Neural progenitor cell (in vitro differentiated cells): ENCODE measurements at regions not wholly inside any gene's neighbourhood (a gene's known extent, or its start where the extent isn't known, plus 50 kb on each side); places are given as distances from the start of the nearest gene placed in this dataset.

Experiments
- DNase-seq: peaks from one replicate; pipeline ENCODE4 v3.0.0-alpha.2; 2016; ENCODE audit warnings: low spot score
- H2AFZ ChIP-seq: fragments of 200-600 bp; sonication (generic); replicated peaks from 2 replicates; pipeline ENCODE4 v1.6.1; 2016; ENCODE audit warnings: antibody characterized with exemption
- H3F3A ChIP-seq: fragments of 200-600 bp; sonication (generic); 2 replicates; pipeline ENCODE4 v1.6.1; 2016; ENCODE audit warnings: antibody characterized with exemption, low read depth
- H3K27ac ChIP-seq: fragments of 200-600 bp; sonication (generic); 2 replicates; pipeline ENCODE4 v1.5.1; 2016; ENCODE audit warnings: mild to moderate bottlenecking
- H3K27me3 ChIP-seq: fragments of 200-600 bp; sonication (generic); 2 replicates; pipeline ENCODE4 v1.6.1; 2016; ENCODE audit warnings: mild to moderate bottlenecking, moderate library complexity
- H3K36me3 ChIP-seq: fragments of 200-600 bp; sonication (generic); 2 replicates; pipeline ENCODE4 v1.5.1; 2016
- H3K4me1 ChIP-seq: fragments of 200-600 bp; sonication (generic); 2 replicates; pipeline ENCODE4 v1.6.1; 2016; ENCODE audit warnings: mixed run types
- H3K4me2 ChIP-seq: fragments of 200-600 bp; sonication (generic); 2 replicates; pipeline ENCODE4 v1.6.1; 2016
- H3K4me3 ChIP-seq: fragments of 200-600 bp; sonication (generic); 2 replicates; pipeline ENCODE4 v1.5.1; 2016
- H3K79me2 ChIP-seq: fragments of 200-600 bp; sonication (generic); 2 replicates; pipeline ENCODE4 v1.6.1; 2016; ENCODE audit warnings: low read depth
- H3K9ac ChIP-seq: fragments of 200-600 bp; sonication (generic); 2 replicates; pipeline ENCODE4 v1.6.1; 2016
- H3K9me3 ChIP-seq: fragments of 200-600 bp; sonication (generic); 2 replicates; pipeline ENCODE4 v1.5.1; 2016; ENCODE audit warnings: low read depth
- H4K20me1 ChIP-seq: fragments of 200-600 bp; sonication (generic); 2 replicates; pipeline ENCODE4 v1.6.1; 2016; ENCODE audit warnings: low read depth
- H3K27ac Mint-ChIP-seq: 3 replicates; pipeline ENCODE4 v1.8.0; 2021; ENCODE audit warnings: mixed read lengths
- H3K27me3 Mint-ChIP-seq: 2 replicates; pipeline ENCODE4 v1.8.0; 2022; ENCODE audit warnings: low read depth, mild to moderate bottlenecking, inconsistent platforms, moderate library complexity, mixed read lengths; ENCODE audit not compliant: insufficient read depth
- H3K36me3 Mint-ChIP-seq: 3 replicates; pipeline ENCODE4 v1.8.0; 2021; ENCODE audit warnings: mixed read lengths
- H3K4me1 Mint-ChIP-seq: 3 replicates; pipeline ENCODE4 v1.8.0; 2021; ENCODE audit warnings: mixed read lengths
- H3K4me3 Mint-ChIP-seq: 3 replicates; pipeline ENCODE4 v1.8.0; 2021; ENCODE audit warnings: mild to moderate bottlenecking, moderate library complexity, mixed read lengths
- H3K9me3 Mint-ChIP-seq: 3 replicates; pipeline ENCODE4 v1.8.0; 2020; ENCODE audit warnings: mixed read lengths
- CTCF ChIP-seq: fragments of 200-600 bp; sonication (generic); IDR thresholded peaks from 2 replicates; pipeline ENCODE4 v1.5.1; 2017; ENCODE audit warnings: antibody characterized with exemption, mild to moderate bottlenecking
- EZH2 ChIP-seq: fragments of 200-600 bp; sonication (generic); IDR thresholded peaks from 2 replicates; pipeline ENCODE4 v1.6.1; 2017; ENCODE audit warnings: antibody characterized with exemption, mild to moderate bottlenecking, moderate library complexity
- EZH2phosphoT487 ChIP-seq: fragments of 200-600 bp; sonication (generic); IDR thresholded peaks from 2 replicates; pipeline ENCODE4 v1.6.1; 2017; ENCODE audit warnings: antibody characterized with exemption

GRCh38 chr4:116959045-116959444, 126.3 kb downstream of the TRAM1L1 start:
- no peaks in the 10 kb centered on the region for H3K27me3 ChIP-seq
- peaks cover 2% of the 10 kb centered on the region for H3K27me3 Mint-ChIP-seq
- H3K9ac ChIP-seq = no peak overlapping the region
- no peaks in the 10 kb centered on the region for H4K20me1 ChIP-seq
- H2AFZ ChIP-seq = no peak overlapping the region
- H3K9me3 Mint-ChIP-seq = no peaks in the 10 kb centered on the region
- H3K27ac Mint-ChIP-seq = no peak overlapping the region
- H3K79me2 ChIP-seq = no peaks in the 10 kb centered on the region
- H3K4me3 ChIP-seq = no peak overlapping the region
- H3K4me3 Mint-ChIP-seq = no peak overlapping the region
- H3K4me1 ChIP-seq = no peaks in the 10 kb centered on the region
- no peaks in the 10 kb centered on the region for H3K36me3 Mint-ChIP-seq
- no peak for TF ChIP-seq CTCF
- no peak for TF ChIP-seq EZH2
- no peak for TF ChIP-seq EZH2phosphoT487
- H3F3A ChIP-seq = no peaks in the 10 kb centered on the region
- no peaks in the 10 kb centered on the region for H3K36me3 ChIP-seq
- no peak overlapping the region for H3K27ac ChIP-seq
- DNase-seq = no peak
- no peaks in the 10 kb centered on the region for H3K9me3 ChIP-seq
- peaks cover 4% of the 10 kb centered on the region for H3K4me1 Mint-ChIP-seq
- H3K4me2 ChIP-seq = no peak overlapping the region

- H3K36me3 Mint-ChIP-seq = no peaks in the 10 kb centered on the region
- H3K9me3 Mint-ChIP-seq = no peaks in the 10 kb centered on the region
- H4K20me1 ChIP-seq = no peaks in the 10 kb centered on the region
- no peak for DNase-seq
- no peaks in the 10 kb centered on the region for H3F3A ChIP-seq
- no peak overlapping the region for H3K27ac ChIP-seq
- no peak overlapping the region for H3K4me3 ChIP-seq
- no peak overlapping the region for H3K4me3 Mint-ChIP-seq
- peak overlapping the region; percentile 46 for H2AFZ ChIP-seq
- H3K9ac ChIP-seq = peak overlapping the region; percentile 23
- no peak overlapping the region for H3K27ac Mint-ChIP-seq
- no peaks in the 10 kb centered on the region for H3K9me3 ChIP-seq
- H3K4me2 ChIP-seq = no peak overlapping the region
- TF ChIP-seq EZH2 (no peak), EZH2phosphoT487 (no peak), CTCF (no peak)
- H3K27me3 ChIP-seq = no peaks in the 10 kb centered on the region
- H3K36me3 ChIP-seq = no peaks in the 10 kb centered on the region
- peaks cover 2% of the 10 kb centered on the region for H3K27me3 Mint-ChIP-seq
- no peaks in the 10 kb centered on the region for H3K79me2 ChIP-seq
- H3K4me1 ChIP-seq = no peaks in the 10 kb centered on the region
- H3K4me1 Mint-ChIP-seq = peaks cover 4% of the 10 kb centered on the region
Measured at GRCh38 chr4:116953947-116954346, 131.4 kb downstream of the TRAM1L1 start.

- H3K4me1 ChIP-seq = no peaks in the 10 kb centered on the region
- peaks cover 4% of the 10 kb centered on the region for H3K4me1 Mint-ChIP-seq
- H4K20me1 ChIP-seq = no peaks in the 10 kb centered on the region
- no peaks in the 10 kb centered on the region for H3K79me2 ChIP-seq
- no peak overlapping the region for H3K4me2 ChIP-seq
- peaks cover 4% of the 10 kb centered on the region for H3K9me3 Mint-ChIP-seq
- no peak overlapping the region for H3K4me3 ChIP-seq
- TF ChIP-seq EZH2 (no peak), EZH2phosphoT487 (no peak), CTCF (no peak)
- H3K36me3 ChIP-seq = no peaks in the 10 kb centered on the region
- no peaks in the 10 kb centered on the region for H3K27me3 ChIP-seq
- no peak overlapping the region for H3K9ac ChIP-seq
- H3K27me3 Mint-ChIP-seq = peaks cover 2% of the 10 kb centered on the region
- no peaks in the 10 kb centered on the region for H3F3A ChIP-seq
- no peaks in the 10 kb centered on the region for H3K9me3 ChIP-seq
- H3K4me3 Mint-ChIP-seq = no peak overlapping the region
- no peak overlapping the region for H3K27ac ChIP-seq
- DNase-seq = no peak
- no peaks in the 10 kb centered on the region for H3K36me3 Mint-ChIP-seq
- H2AFZ ChIP-seq = no peak overlapping the region
- H3K27ac Mint-ChIP-seq = no peak overlapping the region
Measured at GRCh38 chr4:116952530-116953136, 132.7 kb downstream of the TRAM1L1 start.
